GM12878 (cell line): ENCODE measurements at regions not wholly inside any gene's neighbourhood (a gene's known extent, or its start where the extent isn't known, plus 50 kb on each side); places are given as distances from the start of the nearest gene placed in this dataset.
"Not testable (repeated sequence)": the region's sequence is repeated elsewhere in the genome, so short reads cannot be mapped to it uniquely, and the experiment has no call there.

Experiments used
- ATAC-seq: fragments of 200-7000 bp; cut with Tn5 transposase; 3 replicates; pipeline ENCODE4 v1.9.1; 2020; ENCODE audit warnings: mild to moderate bottlenecking, moderate library complexity
- BruUV-seq: library from RNA; stranded (reverse); fragments of 400-500 nt; replicated peaks from 2 replicates; lab custom pipeline; 2021; lab: Mats Ljungman, UMichigan
- CTCF ChIA-PET: fragments of 300-600 bp; sonication (Branson Sonifier 250); formaldehyde crosslinking; extraction: SDS; loops from one replicate; lab custom pipeline; 2021; ENCODE audit warnings: inconsistent platforms; lab: Yijun Ruan, JAX
- POLR2A ChIA-PET: fragments of 350-600 bp; formaldehyde crosslinking; extraction: SDS; loops from one replicate; lab custom pipeline; 2021; ENCODE audit warnings: inconsistent platforms; lab: Charles Lee
- RAD21 ChIA-PET: fragments of 300-600 bp; sonication (Branson Sonifier 250); formaldehyde crosslinking; loops from one replicate; lab custom pipeline; 2023; ENCODE audit warnings: antibody characterized with exemption; ENCODE audit not compliant: unreplicated experiment; lab: Charles Lee
- SMC1A ChIA-PET: fragments of 300-600 bp; sonication (Branson Sonifier 250); formaldehyde crosslinking; loops from one replicate; lab custom pipeline; 2023; ENCODE audit not compliant: unreplicated experiment, uncharacterized antibody; lab: Charles Lee
- DNase-seq: peaks from one replicate; pipeline ENCODE4 v3.0.0-alpha.2; 2011; ENCODE audit warnings: low read depth, low spot score
- FAIRE-seq: peaks from 3 replicates; lab custom pipeline; 2011; peaks lifted over from hg19 to GRCh38; lab: Jason Lieb, UNC
- H2AFZ ChIP-seq: 2 replicates; pipeline ENCODE4 v1.6.0; 2011; ENCODE audit warnings: low read depth, low read length, control low read depth; ENCODE audit not compliant: control insufficient read depth
- H3K27ac ChIP-seq: 2 replicates; pipeline ENCODE4 v1.5.1; 2011; ENCODE audit warnings: control low read depth; ENCODE audit not compliant: control insufficient read depth, insufficient read depth
- H3K27me3 ChIP-seq, 2 experiments: replicated peaks in 1 of 2; 2 replicates each; pipeline versions ENCODE4 v1.6.0 to v1.6.1; 2011; ENCODE audit warnings: low read length in 1 of 2; ENCODE audit not compliant: control insufficient read depth in 2 of 2, insufficient read depth in 2 of 2
- H3K36me3 ChIP-seq, 2 experiments: 2 replicates each; pipeline ENCODE4 v1.5.1; 2011; ENCODE audit warnings: low read length in 1 of 2; ENCODE audit not compliant: control insufficient read depth in 2 of 2, insufficient read depth in 2 of 2
- H3K4me1 ChIP-seq: 2 replicates; pipeline ENCODE4 v1.6.1; 2011; ENCODE audit warnings: mild to moderate bottlenecking, low read length, moderate library complexity, mixed read lengths; ENCODE audit not compliant: control insufficient read depth, insufficient read depth
- H3K4me2 ChIP-seq: 2 replicates; pipeline ENCODE4 v1.6.0; 2011; ENCODE audit warnings: control low read depth; ENCODE audit not compliant: control insufficient read depth, insufficient read depth
- H3K4me3 ChIP-seq: fragments of 200-600 bp; sonication (generic); 2 replicates; pipeline ENCODE4 v1.5.1; 2016
- H3K79me2 ChIP-seq: 2 replicates; pipeline ENCODE4 v1.6.0; 2011; ENCODE audit warnings: low read length; ENCODE audit not compliant: control insufficient read depth, insufficient read depth
- H3K9ac ChIP-seq: 2 replicates; pipeline ENCODE4 v1.8.0; 2011; ENCODE audit warnings: low read length, control low read depth, mixed read lengths; ENCODE audit not compliant: control insufficient read depth, insufficient read depth
- H3K9me3 ChIP-seq: replicated peaks from 3 replicates; pipeline ENCODE4 v1.5.1; 2011; ENCODE audit warnings: mild to moderate bottlenecking, low read length; ENCODE audit not compliant: control insufficient read depth, insufficient read depth
- H4K20me1 ChIP-seq: 2 replicates; pipeline ENCODE4 v1.6.0; 2011; ENCODE audit not compliant: control insufficient read depth, insufficient read depth
- CBFB ChIP-seq: IDR thresholded peaks from 2 replicates; pipeline ENCODE4 v1.6.1; 2016; ENCODE audit warnings: antibody characterized with exemption, low read depth
- CEBPZ ChIP-seq: fragments of 150-350 bp; IDR thresholded peaks from 2 replicates; pipeline ENCODE4 v1.6.1; 2016; ENCODE audit warnings: low read depth, low read length
- EP300 ChIP-seq, 2 experiments: fragments of 150-350 bp in 1 of 2; IDR thresholded peaks; 2 replicates each; pipeline ENCODE4 v1.6.1; 2011 to 2012; ENCODE audit warnings: low read depth in 2 of 2, low read length in 2 of 2, borderline replicate concordance in 1 of 2, improper control_type of control experiment in 1 of 2, inconsistent platforms in 1 of 2; ENCODE audit not compliant: control insufficient read depth in 1 of 2
- ETV6 ChIP-seq, 2 experiments: fragments of 450-650 bp in 1 of 2; IDR thresholded peaks in 1 of 2; conservative IDR thresholded peaks in 1 of 2; 2 replicates each; pipeline ENCODE4 v1.6.1; 2014; ENCODE audit warnings: antibody characterized with exemption in 1 of 2, borderline replicate concordance in 1 of 2, low read depth in 1 of 2, mild to moderate bottlenecking in 1 of 2, moderate library complexity in 1 of 2
- RFX5 ChIP-seq: IDR thresholded peaks from 2 replicates; pipeline ENCODE4 v1.6.1; 2011; ENCODE audit warnings: low read depth, low read length, improper control_type of control experiment
- SMAD1 ChIP-seq: fragments of 450-650 bp; IDR thresholded peaks from 2 replicates; pipeline ENCODE4 v1.6.1; 2018; ENCODE audit warnings: mild to moderate bottlenecking, low read depth; ENCODE audit not compliant: partially characterized antibody
- SMC3 ChIP-seq: IDR thresholded peaks from 2 replicates; pipeline ENCODE4 v1.6.1; 2011; ENCODE audit warnings: low read length, improper control_type of control experiment, borderline replicate concordance
- SREBF1 ChIP-seq: IDR thresholded peaks from 2 replicates; pipeline ENCODE4 v1.6.1; 2012; ENCODE audit warnings: mild to moderate bottlenecking, low read length
- SREBF2 ChIP-seq: IDR thresholded peaks from 2 replicates; pipeline ENCODE4 v1.6.1; 2012; ENCODE audit warnings: mild to moderate bottlenecking, low read length
- USF2 ChIP-seq: IDR thresholded peaks from 2 replicates; pipeline ENCODE4 v1.6.1; 2011; ENCODE audit warnings: low read depth, low read length, improper control_type of control experiment, borderline replicate concordance
- WGBS: methylation state at CpG from one replicate; pipeline ENCODE4 v1.1.6; 2016; ENCODE audit warnings: low lambda C conversion rate; ENCODE audit not compliant: insufficient replicate concordance, insufficient coverage; ENCODE audit errors: missing lambda C conversion rate; 5-methylcytosine and 5-hydroxymethylcytosine counted together
- in situ Hi-C: fragments of 300-500 bp; cut with MboI; formaldehyde crosslinking; loops from 9 replicates; pipeline ENCODE4 v1.14.3; 2018; ENCODE audit warnings: mixed read lengths
- intact Hi-C: fragments of 100-400 bp; cut with micrococcal nuclease; formaldehyde crosslinking; loops from one replicate; pipeline ENCODE4 v1.14.2; 2022; ENCODE audit not compliant: unreplicated experiment

DNA sequence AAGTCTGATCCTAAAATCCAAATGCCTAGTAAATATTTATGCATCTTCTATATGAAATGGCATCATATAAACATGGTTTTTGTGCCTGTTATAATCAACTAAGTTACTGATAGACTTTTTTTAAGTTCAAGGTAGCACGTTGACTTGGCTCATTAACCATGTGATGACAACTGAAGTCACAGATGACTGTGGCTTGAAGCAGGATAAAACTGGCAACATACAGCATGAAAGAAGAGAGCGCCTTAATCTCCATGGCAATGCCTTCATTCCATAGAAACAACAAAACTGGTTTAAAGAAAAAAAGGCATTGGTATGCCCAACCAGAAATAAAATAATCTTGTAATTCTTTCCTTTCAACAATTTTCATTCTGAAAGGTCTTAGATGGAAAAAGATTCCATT, 188.9 kb upstream of the CDK1 start (continued):
- TF ChIP-seq EP300 (IDR thresholded peaks at IDR 0.05; ENCODE audit: borderline replicate concordance in 1 of 2, control insufficient read depth in 1 of 2, low read depth in 2 of 2, low read length in 2 of 2) (no peak), SREBF2 (no peak), SMAD1 (no peak)

- H3K79me2 ChIP-seq, DNase-seq, H3K4me1 ChIP-seq, H3K9me3 ChIP-seq, H3K27me3 ChIP-seq, H3K27ac ChIP-seq, CTCF ChIA-PET, H3K36me3 ChIP-seq, ATAC-seq, H4K20me1 ChIP-seq, FAIRE-seq, BruUV-seq, H3K4me3 ChIP-seq, in situ Hi-C loops, RAD21 ChIA-PET, H2AFZ ChIP-seq, intact Hi-C loops, H3K4me2 ChIP-seq, POLR2A ChIA-PET, H3K9ac ChIP-seq: not testable (repeated sequence)
- 83% methylated on average over 2 of the region's 2 CpGs for WGBS
- SMC1A ChIA-PET, result interaction anchor here (0.8 kb wide), 1 partner anchor 1324 kb away, joined by 3 read pairs; no protein-coding TSS in a partner anchor
Observed at GRCh38 chr10:60581782-60582181, 192.1 kb upstream of the ANK3 start.

GRCh38 chr10:60578217-60578616, 188.5 kb upstream of the ANK3 start:
- ChIA-PET POLR2A (no interaction called here), CTCF (no interaction called here), SMC1A (no interaction called here), RAD21 (no interaction called here)
- Histone ChIP-seq H3K4me2 (no peak overlapping the region), H3K27me3 (no peaks in the 10 kb centered on the region), H3K36me3 (no peaks in the 10 kb centered on the region), H2AFZ (no peak overlapping the region), H3K4me1 (no peaks in the 10 kb centered on the region), H3K9me3 (no peaks in the 10 kb centered on the region), H3K4me3 (no peak overlapping the region), H3K27ac (no peak overlapping the region), H3K9ac (no peak overlapping the region), H4K20me1 (no peaks in the 10 kb centered on the region), H3K79me2 (no peaks in the 10 kb centered on the region)
- TF ChIP-seq USF2, result no peak
- no peak for TF ChIP-seq RFX5
- no peak for TF ChIP-seq ETV6 (conservative IDR thresholded peaks at IDR 0.05 in 1 of 2, IDR thresholded peaks at IDR 0.05 in 1 of 2; ENCODE audit: borderline replicate concordance in 1 of 2, low read depth in 1 of 2)
- no peak for TF ChIP-seq SREBF1
- no peak for TF ChIP-seq CBFB
- no peak for TF ChIP-seq CEBPZ
- TF ChIP-seq SMC3, result no peak
- in situ Hi-C loops, result no loop called here
- no peak for ATAC-seq
- intact Hi-C loops, result no loop called here
- no peak for DNase-seq
- FAIRE-seq, result no peak
- no TSS peak for BruUV-seq
